Hematopoietic multipotent progenitor cell treated with erythropoietin and hydrocortisone succinate and interleukin-3 and kit ligand, for 6 days (in vitro differentiated cells): ENCODE measurements at regions not wholly inside any gene's neighbourhood (a gene's known extent, or its start where the extent isn't known, plus 50 kb on each side); places are given as distances from the start of the nearest gene placed in this dataset.

Source experiments
- DNase-seq: peaks from one replicate; pipeline ENCODE4 v3.0.0-alpha.2; 2015

GRCh38 chr2:12221584-12221983, 475.2 kb downstream of the LPIN1 start:
- DNase-seq = no peak

GRCh38 chr2:12222554-12222953, 476.1 kb downstream of the LPIN1 start:
- no peak for DNase-seq

GRCh38 chr2:12223732-12224131, 477.3 kb downstream of the LPIN1 start:
- no peak for DNase-seq

- DNase-seq = no peak
Observed at GRCh38 chr2:12226653-12227052, 480.2 kb downstream of the LPIN1 start.

- DNase-seq = no peak
Observed at GRCh38 chr2:12227941-12228608, 481.6 kb downstream of the LPIN1 start.

GRCh38 chr2:12231288-12231687, 484.9 kb downstream of the LPIN1 start:
- no peak for DNase-seq

- DNase-seq = no peak
Observed at GRCh38 chr2:12232876-12233275, 483.9 kb upstream of the TRIB2 start.

- no peak for DNase-seq
Observed at GRCh38 chr2:12236136-12236844, 480.4 kb upstream of the TRIB2 start.

GRCh38 chr2:12240206-12240605, 476.5 kb upstream of the TRIB2 start:
- DNase-seq = no peak

GRCh38 chr2:12243381-12243780, 473.4 kb upstream of the TRIB2 start:
- no peak for DNase-seq

- DNase-seq = no peak
Observed at GRCh38 chr2:12244070-12244469, 472.7 kb upstream of the TRIB2 start.

- DNase-seq = no peak
Observed at GRCh38 chr2:12251121-12251520, 465.6 kb upstream of the TRIB2 start.

- DNase-seq = no peak
Observed at GRCh38 chr2:12251749-12252148, 465.0 kb upstream of the TRIB2 start.

- no peak for DNase-seq
Observed at GRCh38 chr2:12253167-12253778, 463.5 kb upstream of the TRIB2 start.

GRCh38 chr2:12254280-12254860, 462.4 kb upstream of the TRIB2 start:
- DNase-seq = no peak

GRCh38 chr2:12256206-12256605, 460.5 kb upstream of the TRIB2 start:
- no peak for DNase-seq

- no peak for DNase-seq
Observed at GRCh38 chr2:12257476-12257875, 459.3 kb upstream of the TRIB2 start.

- no peak for DNase-seq
Observed at GRCh38 chr2:12259493-12259892, 457.2 kb upstream of the TRIB2 start.

- no peak for DNase-seq
Observed at GRCh38 chr2:12261986-12262680, 454.6 kb upstream of the TRIB2 start.

GRCh38 chr2:12262681-12263436, 453.9 kb upstream of the TRIB2 start:
- no peak for DNase-seq

GRCh38 chr2:12263730-12264129, 453.0 kb upstream of the TRIB2 start:
- DNase-seq = no peak

GRCh38 chr2:12264146-12264545, 452.6 kb upstream of the TRIB2 start:
- DNase-seq = no peak

- DNase-seq = no peak
Observed at GRCh38 chr2:12265646-12266045, 451.1 kb upstream of the TRIB2 start.
